ENCODE measurements at regions not wholly inside any gene's neighbourhood (a gene's known extent, or its start where the extent isn't known, plus 50 kb on each side); places are given as distances from the start of the nearest gene placed in this dataset.
"Not testable (repeated sequence)": the region's sequence is repeated elsewhere in the genome, so short reads cannot be mapped to it uniquely, and the experiment has no call there.

- in situ Hi-C loops (cut with MboI; ENCODE audit: low pct_unique_long_range_greater_than_20kb, low sequenced_read_pairs); DNase-seq: not testable (repeated sequence)
Observed at GRCh38 chr1:221552792-221553191, 189.1 kb downstream of the DUSP10 start.

- in situ Hi-C loops (cut with MboI; ENCODE audit: low pct_unique_long_range_greater_than_20kb, low sequenced_read_pairs): no loop called here
- DNase-seq: no peak
Observed at GRCh38 chr1:221555689-221556433, 186.0 kb downstream of the DUSP10 start.

DNA sequence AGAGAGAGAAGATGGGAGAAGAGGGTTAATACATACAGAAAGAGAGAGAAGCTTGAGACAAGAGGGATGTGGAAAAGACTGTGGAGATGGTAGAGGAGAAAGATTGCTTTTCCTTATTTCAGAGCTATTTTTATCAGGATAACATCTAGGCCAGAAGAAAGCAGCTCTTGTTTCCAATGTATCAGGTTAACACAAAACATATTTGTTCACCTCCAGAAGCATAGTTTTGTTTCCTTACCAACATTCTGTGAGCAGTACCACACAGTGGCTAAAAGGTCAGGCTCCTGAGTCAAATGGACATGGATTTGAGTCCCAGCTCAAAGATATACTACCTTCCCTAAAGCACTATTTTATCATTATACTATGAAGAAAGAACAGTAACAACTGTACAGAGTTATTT lies 185.5 kb downstream of the DUSP10 start:
- in situ Hi-C loops (cut with MboI; ENCODE audit: low pct_unique_long_range_greater_than_20kb, low sequenced_read_pairs): no loop called here
- no peak for DNase-seq

DNA sequence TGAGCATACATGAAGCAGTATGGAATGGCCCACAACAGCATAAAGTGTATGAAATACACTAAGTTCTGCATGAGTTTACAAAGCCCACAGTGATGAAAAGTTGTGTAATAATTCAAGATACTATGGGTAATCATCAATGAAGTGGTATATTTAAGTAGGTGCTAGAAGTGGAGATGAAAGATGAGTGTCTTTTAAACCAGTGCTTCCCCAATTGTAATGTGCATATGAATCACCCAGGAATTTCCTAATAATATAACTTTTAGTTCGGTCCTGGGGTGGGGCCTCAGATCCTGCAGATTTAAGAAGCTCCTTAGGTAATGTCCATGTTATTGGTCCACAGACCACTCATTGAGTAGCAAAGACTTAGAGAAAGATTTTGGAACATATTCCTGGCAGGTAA lies 184.9 kb downstream of the DUSP10 start:
- in situ Hi-C loops (cut with MboI; ENCODE audit: low pct_unique_long_range_greater_than_20kb, low sequenced_read_pairs): no loop called here
- DNase-seq: no peak

DNA sequence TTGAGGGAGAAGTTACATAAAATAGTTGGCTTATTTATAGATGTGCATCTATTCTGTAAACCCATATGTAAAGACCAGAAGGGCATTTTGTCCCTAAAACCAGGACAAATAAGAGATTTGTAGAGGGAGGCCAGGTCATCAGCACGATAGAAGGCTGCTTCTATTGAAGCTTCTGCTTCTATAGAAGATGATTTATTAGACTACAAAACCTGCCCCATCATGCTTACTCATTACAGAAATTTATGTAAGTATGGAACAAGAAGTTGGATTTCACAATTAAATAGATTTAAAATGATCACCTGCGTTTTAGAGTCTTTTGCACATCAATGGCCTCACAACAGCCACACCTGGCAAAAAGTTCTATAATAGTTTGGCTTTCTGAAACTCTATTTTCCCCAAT lies 183.5 kb downstream of the DUSP10 start:
- in situ Hi-C loops (cut with MboI; ENCODE audit: low pct_unique_long_range_greater_than_20kb, low sequenced_read_pairs): no loop called here
- DNase-seq: no peak

- DNase-seq: no peak
- in situ Hi-C loops (cut with MboI; ENCODE audit: low pct_unique_long_range_greater_than_20kb, low sequenced_read_pairs): no loop called here
Observed at GRCh38 chr1:221559911-221560310, 182.0 kb downstream of the DUSP10 start.

GRCh38 chr1:221562542-221563475 lies 179.1 kb downstream of the DUSP10 start:
- no peak for DNase-seq
- in situ Hi-C loops (cut with MboI; ENCODE audit: low pct_unique_long_range_greater_than_20kb, low sequenced_read_pairs): no loop called here

- in situ Hi-C loops (cut with MboI; ENCODE audit: low pct_unique_long_range_greater_than_20kb, low sequenced_read_pairs): no loop called here
- no peak for DNase-seq
Observed at GRCh38 chr1:221563476-221563921, 178.4 kb downstream of the DUSP10 start.

DNA sequence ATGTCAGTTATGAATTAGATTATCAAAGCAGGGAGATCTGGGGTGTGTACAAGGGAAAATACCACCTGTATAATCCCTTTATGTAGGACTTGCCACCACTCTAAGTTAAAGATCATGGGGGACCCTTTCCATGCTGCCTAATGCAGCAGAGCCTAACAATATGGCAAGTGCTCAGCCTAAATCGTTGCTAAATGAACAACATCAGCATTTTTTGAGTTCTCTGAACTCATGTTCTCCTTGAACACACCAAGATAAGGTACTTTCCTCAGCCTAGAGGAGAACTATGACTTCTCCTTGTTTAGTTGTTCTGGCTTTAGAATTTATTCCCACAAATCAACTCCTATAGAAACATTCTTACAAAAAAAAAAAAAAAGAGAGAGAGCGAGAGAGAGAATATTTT lies 177.0 kb downstream of the DUSP10 start:
- DNase-seq: no peak
- in situ Hi-C loops (cut with MboI; ENCODE audit: low pct_unique_long_range_greater_than_20kb, low sequenced_read_pairs): no loop called here

GRCh38 chr1:221565711-221566110 lies 176.2 kb downstream of the DUSP10 start:
- in situ Hi-C loops (cut with MboI; ENCODE audit: low pct_unique_long_range_greater_than_20kb, low sequenced_read_pairs): no loop called here
- no peak for DNase-seq

GRCh38 chr1:221567859-221568507 lies 173.9 kb downstream of the DUSP10 start:
- DNase-seq: no peak
- in situ Hi-C loops (cut with MboI; ENCODE audit: low pct_unique_long_range_greater_than_20kb, low sequenced_read_pairs): no loop called here

GRCh38 chr1:221573756-221574155 lies 168.1 kb downstream of the DUSP10 start:
- DNase-seq: no peak
- in situ Hi-C loops (cut with MboI; ENCODE audit: low pct_unique_long_range_greater_than_20kb, low sequenced_read_pairs): no loop called here

GRCh38 chr1:221574529-221574928 lies 167.4 kb downstream of the DUSP10 start:
- in situ Hi-C loops (cut with MboI; ENCODE audit: low pct_unique_long_range_greater_than_20kb, low sequenced_read_pairs): no loop called here
- DNase-seq: no peak

GRCh38 chr1:221575605-221576004 lies 166.3 kb downstream of the DUSP10 start:
- in situ Hi-C loops (cut with MboI; ENCODE audit: low pct_unique_long_range_greater_than_20kb, low sequenced_read_pairs): no loop called here
- DNase-seq: no peak

- in situ Hi-C loops (cut with MboI; ENCODE audit: low pct_unique_long_range_greater_than_20kb, low sequenced_read_pairs): no loop called here
- no peak for DNase-seq
Observed at GRCh38 chr1:221576268-221576667, 165.6 kb downstream of the DUSP10 start.

GRCh38 chr1:221583465-221583864 lies 158.4 kb downstream of the DUSP10 start:
- in situ Hi-C loops (cut with MboI; ENCODE audit: low pct_unique_long_range_greater_than_20kb, low sequenced_read_pairs): no loop called here

GRCh38 chr1:221587013-221587412 lies 154.9 kb downstream of the DUSP10 start:
- DNase-seq; in situ Hi-C loops (cut with MboI; ENCODE audit: low pct_unique_long_range_greater_than_20kb, low sequenced_read_pairs): not testable (repeated sequence)

More at GRCh38 chr1:221583465-221583864, 158.4 kb downstream of the DUSP10 start:
- no peak for DNase-seq

- DNase-seq; in situ Hi-C loops (cut with MboI; ENCODE audit: low pct_unique_long_range_greater_than_20kb, low sequenced_read_pairs): not testable (repeated sequence)
Observed at GRCh38 chr1:221591250-221591649, 150.6 kb downstream of the DUSP10 start.

DNA sequence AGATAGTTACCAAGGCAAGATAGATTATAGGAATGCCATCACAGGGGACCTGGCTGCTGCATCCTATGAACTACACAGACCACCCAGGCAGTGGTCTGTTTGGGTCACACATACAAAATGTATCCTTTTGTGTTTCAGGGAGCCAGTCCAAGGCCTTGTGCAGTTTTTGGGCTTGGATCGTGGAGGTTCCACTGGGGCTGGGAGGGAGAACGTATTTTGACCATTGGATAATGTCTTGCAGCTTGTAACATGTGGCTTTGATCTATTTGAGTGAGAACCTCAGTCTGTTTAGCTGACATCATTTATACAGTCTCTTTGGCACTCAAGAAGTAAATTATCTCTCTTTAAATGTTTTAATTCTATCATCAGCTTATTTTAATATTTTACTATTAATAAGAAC lies 147.3 kb downstream of the DUSP10 start:
- in situ Hi-C loops (cut with MboI; ENCODE audit: low pct_unique_long_range_greater_than_20kb, low sequenced_read_pairs): no loop called here
- no peak for DNase-seq

DNA sequence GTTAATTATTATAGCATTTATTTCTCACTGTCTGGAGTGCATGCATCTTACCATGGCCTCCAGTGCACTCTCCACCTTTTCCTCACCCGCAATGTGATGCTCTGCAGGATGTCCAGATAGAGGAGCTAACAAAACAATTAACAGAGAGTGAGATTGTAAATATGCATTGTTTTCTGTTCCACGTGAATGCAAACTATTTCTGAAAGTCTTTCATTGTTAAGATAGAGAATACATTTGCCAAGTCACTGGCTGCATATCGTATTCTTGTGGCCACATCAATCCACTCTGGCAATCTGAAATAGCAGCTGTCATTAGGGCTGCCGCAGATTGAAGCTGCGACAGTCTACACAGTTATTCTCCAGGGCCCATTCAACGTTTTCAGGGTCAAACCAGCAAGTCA lies 143.8 kb downstream of the DUSP10 start:
- in situ Hi-C loops (cut with MboI; ENCODE audit: low pct_unique_long_range_greater_than_20kb, low sequenced_read_pairs): no loop called here
- no peak for DNase-seq
